A673 (cell line): ENCODE measurements at regions not wholly inside any gene's neighbourhood (a gene's known extent, or its start where the extent isn't known, plus 50 kb on each side); places are given as distances from the start of the nearest gene placed in this dataset. TPM values are rescaled to one million over a fixed set of nuclear protein-coding genes. Genes with fewer than 3 reads are reported as not detected.

ENCODE experiments used
- BruUV-seq: library from RNA; stranded (reverse); fragments of 400-500 nt; replicated peaks from 2 replicates; lab custom pipeline; 2021; lab: Mats Ljungman, UMichigan
- CTCF ChIA-PET: fragments of 300-600 bp; sonication (Branson Sonifier 250); formaldehyde crosslinking; loops from one replicate; lab custom pipeline; 2022; ENCODE audit warnings: antibody characterized with exemption; lab: Charles Lee
- POLR2A ChIA-PET: fragments of 300-600 bp; sonication (Branson Sonifier 250); formaldehyde crosslinking; loops from one replicate; lab custom pipeline; 2022; ENCODE audit warnings: antibody characterized with exemption; ENCODE audit not compliant: low non-redundant PET; lab: Charles Lee
- DNase-seq: peaks from one replicate; pipeline ENCODE4 v3.0.0-alpha.2; 2015; ENCODE audit warnings: low spot score
- H3K27ac ChIP-seq: fragments of 200-600 bp; sonication (generic); 2 replicates; pipeline ENCODE4 v1.5.1; 2016; ENCODE audit warnings: mixed run types, low read depth, mild to moderate bottlenecking, mixed read lengths, antibody characterized with exemption, low read length; ENCODE audit not compliant: poor library complexity, severe bottlenecking
- H3K27me3 ChIP-seq: fragments of 200-600 bp; sonication (generic); replicated peaks from 2 replicates; pipeline ENCODE4 v1.6.1; 2017; ENCODE audit warnings: mixed run types, low read depth, mild to moderate bottlenecking, mixed read lengths, antibody characterized with exemption, low read length; ENCODE audit not compliant: insufficient read depth, poor library complexity
- H3K36me3 ChIP-seq: fragments of 200-600 bp; sonication (generic); 2 replicates; pipeline ENCODE4 v1.6.1; 2016; ENCODE audit warnings: mixed run types, mild to moderate bottlenecking, mixed read lengths, antibody characterized with exemption, low read length; ENCODE audit not compliant: insufficient read depth, poor library complexity, severe bottlenecking
- H3K4me1 ChIP-seq: fragments of 200-600 bp; sonication (generic); 2 replicates; pipeline ENCODE4 v1.6.1; 2017; ENCODE audit warnings: mixed run types, mild to moderate bottlenecking, mixed read lengths, antibody characterized with exemption, low read length; ENCODE audit not compliant: insufficient read depth, poor library complexity, severe bottlenecking
- H3K4me3 ChIP-seq: fragments of 200-600 bp; sonication (generic); 2 replicates; pipeline ENCODE4 v1.5.1; 2016; ENCODE audit warnings: low read depth, mixed run types, mild to moderate bottlenecking, mixed read lengths, low read length; ENCODE audit not compliant: poor library complexity, severe bottlenecking
- H3K9me3 ChIP-seq: fragments of 200-600 bp; sonication (generic); 2 replicates; pipeline ENCODE4 v1.6.1; 2016; ENCODE audit warnings: mixed run types, low read depth, mild to moderate bottlenecking, mixed read lengths, antibody characterized with exemption, low read length; ENCODE audit not compliant: poor library complexity, severe bottlenecking
- EZH2 ChIP-seq: fragments of 200-600 bp; sonication (generic); IDR thresholded peaks from 2 replicates; pipeline ENCODE4 v1.6.1; 2017; ENCODE audit warnings: borderline replicate concordance, low read depth, mild to moderate bottlenecking, mixed read lengths, antibody characterized with exemption, low read length; ENCODE audit not compliant: poor library complexity, severe bottlenecking
- intact Hi-C: fragments of 100-400 bp; cut with micrococcal nuclease; formaldehyde crosslinking; loops from one replicate; pipeline ENCODE4 v1.10.0; 2022; ENCODE audit not compliant: unreplicated experiment
- microRNA-seq: library from miRNA; unstranded; fragments of <30 nt; microRNA quantifications from one replicate; pipeline ENCODE4 v1.2.0, GENCODE V29; 2021
- TF ChIP-seq, protein P1 (sequence below): fragments of 300-800, 200-600 bp; sonication (generic); conservative IDR thresholded peaks from 2 replicates; pipeline ENCODE4 v1.5.1; 2017; ENCODE audit warnings: low read depth, mild to moderate bottlenecking, antibody characterized with exemption, low read length, moderate library complexity, mixed read lengths

DNA sequence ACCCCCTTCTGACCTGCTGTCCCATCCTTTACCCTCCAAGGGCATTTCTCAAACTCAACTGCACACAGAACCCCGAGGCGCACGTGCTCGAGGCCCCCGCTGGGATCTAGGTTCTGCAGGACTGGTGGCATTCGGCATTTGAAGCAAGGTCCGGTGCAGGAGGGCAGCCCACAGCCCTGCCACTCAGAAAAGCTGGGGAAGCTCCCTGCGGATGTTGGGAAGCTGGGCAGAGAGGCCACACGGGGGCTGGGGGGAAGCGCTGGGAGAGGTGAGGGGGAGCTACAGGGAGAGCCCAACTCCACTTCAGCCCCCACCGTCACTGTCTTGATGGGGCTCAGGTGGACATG, 51.2 kb upstream of the SLCO4A1 start:
- Histone ChIP-seq H3K27ac (no peak overlapping the region), H3K36me3 (no peaks in the 10 kb centered on the region), H3K4me1 (peaks cover 5% of the 10 kb centered on the region), H3K27me3 (peaks cover 27% of the 10 kb centered on the region), H3K4me3 (no peak overlapping the region), H3K9me3 (no peaks in the 10 kb centered on the region)
- ChIA-PET POLR2A (no interaction called here), CTCF (no interaction called here)
- BruUV-seq: no TSS peak
- TF ChIP-seq, protein P1, sequence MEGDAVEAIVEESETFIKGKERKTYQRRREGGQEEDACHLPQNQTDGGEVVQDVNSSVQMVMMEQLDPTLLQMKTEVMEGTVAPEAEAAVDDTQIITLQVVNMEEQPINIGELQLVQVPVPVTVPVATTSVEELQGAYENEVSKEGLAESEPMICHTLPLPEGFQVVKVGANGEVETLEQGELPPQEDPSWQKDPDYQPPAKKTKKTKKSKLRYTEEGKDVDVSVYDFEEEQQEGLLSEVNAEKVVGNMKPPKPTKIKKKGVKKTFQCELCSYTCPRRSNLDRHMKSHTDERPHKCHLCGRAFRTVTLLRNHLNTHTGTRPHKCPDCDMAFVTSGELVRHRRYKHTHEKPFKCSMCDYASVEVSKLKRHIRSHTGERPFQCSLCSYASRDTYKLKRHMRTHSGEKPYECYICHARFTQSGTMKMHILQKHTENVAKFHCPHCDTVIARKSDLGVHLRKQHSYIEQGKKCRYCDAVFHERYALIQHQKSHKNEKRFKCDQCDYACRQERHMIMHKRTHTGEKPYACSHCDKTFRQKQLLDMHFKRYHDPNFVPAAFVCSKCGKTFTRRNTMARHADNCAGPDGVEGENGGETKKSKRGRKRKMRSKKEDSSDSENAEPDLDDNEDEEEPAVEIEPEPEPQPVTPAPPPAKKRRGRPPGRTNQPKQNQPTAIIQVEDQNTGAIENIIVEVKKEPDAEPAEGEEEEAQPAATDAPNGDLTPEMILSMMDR: no peak
- no peak for TF ChIP-seq EZH2
- intact Hi-C loops: no loop called here
- no peak for DNase-seq

DNA sequence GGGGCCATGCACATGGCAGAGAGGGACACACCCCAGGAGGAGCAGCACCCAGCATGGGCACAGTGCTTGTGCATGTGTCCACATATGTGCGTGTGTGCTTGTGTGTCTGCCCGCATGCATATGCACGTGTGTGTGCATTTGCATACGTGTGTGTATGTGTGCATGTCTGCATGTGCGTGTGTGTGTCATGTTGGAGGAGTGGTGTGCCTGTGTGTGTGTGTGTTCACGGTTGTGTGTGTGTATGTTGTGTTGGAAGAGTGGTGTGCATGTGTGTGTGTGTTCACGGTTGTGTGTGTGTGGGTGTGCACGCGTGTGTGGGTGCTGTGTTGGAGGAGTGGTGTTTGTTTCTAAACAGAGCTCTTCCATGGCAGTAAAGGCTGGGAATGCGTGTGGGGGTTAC, 50.7 kb upstream of the SLCO4A1 start:
- ChIA-PET CTCF (no interaction called here), POLR2A (no interaction called here)
- Histone ChIP-seq H3K27me3 (peaks cover 27% of the 10 kb centered on the region), H3K36me3 (no peaks in the 10 kb centered on the region), H3K4me1 (peaks cover 5% of the 10 kb centered on the region), H3K9me3 (no peaks in the 10 kb centered on the region), H3K27ac (no peak overlapping the region), H3K4me3 (no peak overlapping the region)
- no peak for DNase-seq
- TF ChIP-seq, protein P1: no peak
- no peak for TF ChIP-seq EZH2
- BruUV-seq: no TSS peak
- intact Hi-C loops: no loop called here

Small RNA genes in the stretch of these regions (microRNA-seq; reads per million reads assigned to microRNA genes)
- gene MIR1-1: 62.8 reads per million, percentile 58 among the genes with 10 or more reads in this experiment
- gene MIR133A2: not detected
